RWPE1 (cell line): ENCODE measurements at regions not wholly inside any gene's neighbourhood (a gene's known extent, or its start where the extent isn't known, plus 50 kb on each side); places are given as distances from the start of the nearest gene placed in this dataset.

Source experiments
- CTCF ChIA-PET: fragments of 350-600 bp; sonication (Branson Sonifier 250); formaldehyde crosslinking; extraction: SDS; loops from one replicate; lab custom pipeline; 2021; lab: Yijun Ruan, JAX
- POLR2A ChIA-PET: fragments of 400-600 bp; formaldehyde crosslinking; extraction: SDS; loops from one replicate; lab custom pipeline; 2020; ENCODE audit warnings: antibody characterized with exemption; ENCODE audit not compliant: low non-redundant PET; lab: Yijun Ruan, JAX
- DNase-seq: peaks from one replicate; pipeline ENCODE4 v3.0.0; 2012; ENCODE audit warnings: low spot score
- H3K27ac ChIP-seq: fragments of 450-650 bp; 2 replicates; pipeline ENCODE4 v1.5.1; 2017
- TF ChIP-seq, protein P1 (sequence below): fragments of 450-650 bp; conservative IDR thresholded peaks from 2 replicates; pipeline ENCODE4 v1.5.1; 2017; ENCODE audit warnings: low read depth, mild to moderate bottlenecking

- TF ChIP-seq, protein P1, sequence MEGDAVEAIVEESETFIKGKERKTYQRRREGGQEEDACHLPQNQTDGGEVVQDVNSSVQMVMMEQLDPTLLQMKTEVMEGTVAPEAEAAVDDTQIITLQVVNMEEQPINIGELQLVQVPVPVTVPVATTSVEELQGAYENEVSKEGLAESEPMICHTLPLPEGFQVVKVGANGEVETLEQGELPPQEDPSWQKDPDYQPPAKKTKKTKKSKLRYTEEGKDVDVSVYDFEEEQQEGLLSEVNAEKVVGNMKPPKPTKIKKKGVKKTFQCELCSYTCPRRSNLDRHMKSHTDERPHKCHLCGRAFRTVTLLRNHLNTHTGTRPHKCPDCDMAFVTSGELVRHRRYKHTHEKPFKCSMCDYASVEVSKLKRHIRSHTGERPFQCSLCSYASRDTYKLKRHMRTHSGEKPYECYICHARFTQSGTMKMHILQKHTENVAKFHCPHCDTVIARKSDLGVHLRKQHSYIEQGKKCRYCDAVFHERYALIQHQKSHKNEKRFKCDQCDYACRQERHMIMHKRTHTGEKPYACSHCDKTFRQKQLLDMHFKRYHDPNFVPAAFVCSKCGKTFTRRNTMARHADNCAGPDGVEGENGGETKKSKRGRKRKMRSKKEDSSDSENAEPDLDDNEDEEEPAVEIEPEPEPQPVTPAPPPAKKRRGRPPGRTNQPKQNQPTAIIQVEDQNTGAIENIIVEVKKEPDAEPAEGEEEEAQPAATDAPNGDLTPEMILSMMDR: no peak
- no peak for DNase-seq
- ChIA-PET CTCF (no interaction called here), POLR2A (no interaction called here)
- no peak overlapping the region for H3K27ac ChIP-seq
Measured at GRCh38 chr14:84404246-84404645, 1125.7 kb upstream of the FLRT2 start.

DNA sequence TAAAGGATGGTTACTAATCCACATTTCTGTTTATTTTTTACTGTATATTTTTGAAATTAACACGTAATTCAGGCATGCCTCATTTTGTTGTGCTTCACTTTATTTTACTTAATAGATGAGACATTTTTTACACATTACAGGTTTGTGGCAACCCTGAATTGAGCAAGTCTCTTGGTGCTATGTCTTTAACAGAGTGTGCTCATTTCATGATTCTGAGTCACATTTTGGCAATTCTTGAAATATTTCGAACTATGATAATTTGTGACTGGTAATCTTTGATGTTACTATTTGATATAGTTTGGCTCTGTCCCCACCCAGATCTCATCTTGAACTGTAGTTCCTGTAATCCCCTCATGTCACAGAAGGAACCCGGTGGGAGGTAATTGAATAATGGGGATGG lies 1120.5 kb upstream of the FLRT2 start:
- no peak for DNase-seq
- ChIA-PET POLR2A (no interaction called here), CTCF (no interaction called here)
- TF ChIP-seq, protein P1: no peak
- H3K27ac ChIP-seq: no peak overlapping the region

- no peak for DNase-seq
- POLR2A ChIA-PET: no interaction called here
- TF ChIP-seq, protein P1: no peak
- CTCF ChIA-PET: interaction anchor here (0.7 kb wide), 1 partner anchor 169 kb away, joined by 3 read pairs; no protein-coding TSS in a partner anchor
- no peak overlapping the region for H3K27ac ChIP-seq
Measured at GRCh38 chr14:84410344-84410743, 1119.6 kb upstream of the FLRT2 start.

- H3K27ac ChIP-seq: no peak overlapping the region
- ChIA-PET POLR2A (no interaction called here), CTCF (no interaction called here)
- DNase-seq: no peak
- TF ChIP-seq, protein P1: no peak
Measured at GRCh38 chr14:84420221-84420620, 1109.7 kb upstream of the FLRT2 start.

DNA sequence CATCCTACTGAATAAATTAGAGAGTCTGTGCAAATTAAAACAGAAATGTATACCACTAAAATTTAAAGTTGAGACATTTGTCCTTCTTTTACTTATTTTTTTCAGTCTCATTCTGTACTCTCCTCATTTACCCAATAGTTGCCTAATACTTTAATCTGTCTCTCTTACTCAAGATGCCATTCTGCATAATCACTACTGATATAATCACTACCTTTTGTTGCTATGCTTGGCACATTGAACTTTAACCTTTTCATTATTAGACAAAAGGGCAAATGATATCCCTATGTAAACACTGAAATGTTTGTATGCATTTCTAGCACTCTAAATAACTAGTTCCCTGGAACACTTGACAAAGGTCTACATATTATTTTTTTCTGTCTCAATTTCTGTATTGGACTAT lies 1108.3 kb upstream of the FLRT2 start:
- no peak for DNase-seq
- ChIA-PET POLR2A (no interaction called here), CTCF (no interaction called here)
- TF ChIP-seq, protein P1: no peak
- H3K27ac ChIP-seq: no peak overlapping the region

- DNase-seq: no peak
- H3K27ac ChIP-seq: no peak overlapping the region
- ChIA-PET POLR2A (no interaction called here), CTCF (no interaction called here)
- TF ChIP-seq, protein P1: no peak
Measured at GRCh38 chr14:84425968-84426367, 1104.0 kb upstream of the FLRT2 start.

- no peak for DNase-seq
- H3K27ac ChIP-seq: no peak overlapping the region
- POLR2A ChIA-PET: no interaction called here
- CTCF ChIA-PET: no interaction called here
- TF ChIP-seq, protein P1: no peak
Measured at GRCh38 chr14:84432676-84433075, 1097.3 kb upstream of the FLRT2 start.
